H1 (cell line): ENCODE measurements at regions not wholly inside any gene's neighbourhood (a gene's known extent, or its start where the extent isn't known, plus 50 kb on each side); places are given as distances from the start of the nearest gene placed in this dataset.

Experiments
- CTCF ChIA-PET: fragments of 300-600 bp; sonication (Branson Sonifier 250); formaldehyde crosslinking; loops from one replicate; lab custom pipeline; 2021; ENCODE audit not compliant: partially characterized antibody; lab: Charles Lee
- POLR2A ChIA-PET: fragments of 300-600 bp; sonication (Branson Sonifier 250); formaldehyde crosslinking; loops from one replicate; lab custom pipeline; 2021; ENCODE audit warnings: inconsistent platforms; ENCODE audit not compliant: partially characterized antibody; lab: Charles Lee
- DNase-seq, 2 experiments: peaks; one replicate each; pipeline versions ENCODE4 v3.0.0 to v3.0.0-alpha.2; 2010 to 2022; ENCODE audit warnings: low spot score in 2 of 2, low read depth in 1 of 2, mixed read lengths in 1 of 2
- FAIRE-seq: peaks from 2 replicates; lab custom pipeline; 2011; peaks lifted over from hg19 to GRCh38; lab: Jason Lieb, UNC
- H2AFZ ChIP-seq: 2 replicates; pipeline ENCODE4 v1.8.1; 2012; ENCODE audit warnings: low read length, inconsistent platforms
- H2AK5ac ChIP-seq: 2 replicates; pipeline ENCODE4 v1.6.1; 2013; ENCODE audit warnings: low read depth, low read length
- H2BK120ac ChIP-seq: replicated peaks from 2 replicates; pipeline ENCODE3; 2013; ENCODE audit warnings: low read depth, low read length, inconsistent platforms
- H2BK12ac ChIP-seq: 2 replicates; pipeline ENCODE4 v1.6.1; 2013; ENCODE audit warnings: low read depth, low read length
- H2BK15ac ChIP-seq: 2 replicates; pipeline ENCODE4 v1.6.1; 2013; ENCODE audit warnings: low read length
- H2BK20ac ChIP-seq: 2 replicates; pipeline ENCODE4 v1.6.1; 2013; ENCODE audit warnings: low read length
- H2BK5ac ChIP-seq: 2 replicates; pipeline ENCODE4 v1.6.1; 2013; ENCODE audit warnings: low read depth, low read length
- H3K14ac ChIP-seq: 2 replicates; pipeline ENCODE4 v1.6.1; 2013; ENCODE audit warnings: inconsistent platforms; ENCODE audit not compliant: insufficient read length
- H3K18ac ChIP-seq: 2 replicates; pipeline ENCODE4 v1.6.1; 2013; ENCODE audit warnings: low read length; ENCODE audit errors: extremely low read depth
- H3K23ac ChIP-seq: 2 replicates; pipeline ENCODE4 v1.6.1; 2013; ENCODE audit warnings: inconsistent platforms; ENCODE audit not compliant: insufficient read length
- H3K23me2 ChIP-seq: 2 replicates; pipeline ENCODE4 v1.6.1; 2013; ENCODE audit warnings: low read depth, low read length
- H3K27ac ChIP-seq: 2 replicates; pipeline ENCODE4 v1.6.1; 2011; ENCODE audit warnings: low read depth, low read length, inconsistent platforms
- H3K27me3 ChIP-seq, 4 experiments: replicated peaks in 1 of 4; 1 replicate in 1 of 4; 2 replicates in 3 of 4; pipeline versions ENCODE4 v1.6.1 to v1.8.1; 2011 to 2013; ENCODE audit warnings: low read length in 3 of 4, mild to moderate bottlenecking in 3 of 4, inconsistent platforms in 2 of 4, mixed read lengths in 2 of 4, moderate library complexity in 1 of 4; ENCODE audit not compliant: control insufficient read depth in 3 of 4, insufficient read depth in 3 of 4; ENCODE audit errors: extremely low read depth in 1 of 4
- H3K36me3 ChIP-seq, 4 experiments: 2 replicates each; pipeline versions ENCODE4 v1.6.1 to v1.8.1; 2011 to 2013; ENCODE audit warnings: mild to moderate bottlenecking in 4 of 4, low read length in 3 of 4, moderate library complexity in 2 of 4, control low read depth in 1 of 4, inconsistent platforms in 1 of 4; ENCODE audit not compliant: insufficient read depth in 4 of 4, control insufficient read depth in 2 of 4
- H3K4ac ChIP-seq: replicated peaks from 2 replicates; pipeline ENCODE3; 2013; ENCODE audit warnings: low read length, low read depth, mixed read lengths, inconsistent platforms; ENCODE audit not compliant: insufficient read length
- H3K4me1 ChIP-seq, 4 experiments: replicated peaks in 1 of 4; 1 replicate in 1 of 4; 2 replicates in 3 of 4; pipeline versions ENCODE4 v1.6.1 to v1.8.1; 2011 to 2013; ENCODE audit warnings: low read length in 3 of 4, inconsistent platforms in 2 of 4, mixed read lengths in 1 of 4; ENCODE audit not compliant: insufficient read depth in 4 of 4, control insufficient read depth in 3 of 4
- H3K4me2 ChIP-seq, 2 experiments: 2 replicates each; pipeline versions ENCODE4 v1.6.1 to v1.8.1; 2011 to 2013; ENCODE audit warnings: low read depth in 2 of 2, low read length in 2 of 2, control low read depth in 1 of 2, inconsistent platforms in 1 of 2, mild to moderate bottlenecking in 1 of 2; ENCODE audit not compliant: insufficient read depth in 1 of 2
- H3K4me3 ChIP-seq, 4 experiments: fragments of 200-600, 300-600 bp in 1 of 4; sonication (generic), shearing (Covaris generic), sonication (Bioruptor Twin) in 1 of 4; 2 replicates each; pipeline versions ENCODE4 v1.5.1 to v1.8.1; 2011 to 2016; ENCODE audit warnings: low read length in 4 of 4, low read depth in 3 of 4, control low read depth in 2 of 4, inconsistent platforms in 2 of 4, mild to moderate bottlenecking in 2 of 4, mixed read lengths in 1 of 4, moderate library complexity in 1 of 4; ENCODE audit not compliant: insufficient read depth in 2 of 4; ENCODE audit errors: extremely low read depth in 1 of 4
- H3K56ac ChIP-seq: replicated peaks from 2 replicates; pipeline ENCODE3; 2013; ENCODE audit warnings: low read depth, mild to moderate bottlenecking, mixed read lengths, low read length, inconsistent platforms; ENCODE audit not compliant: insufficient read length
- H3K79me1 ChIP-seq: 2 replicates; pipeline ENCODE4 v1.6.1; 2013; ENCODE audit warnings: low read depth, low read length, control low read depth
- H3K79me2 ChIP-seq, 2 experiments: 2 replicates each; pipeline versions ENCODE4 v1.6.1 to v1.8.1; 2012 to 2013; ENCODE audit warnings: low read length in 2 of 2, mild to moderate bottlenecking in 2 of 2, inconsistent platforms in 1 of 2; ENCODE audit not compliant: insufficient read depth in 2 of 2, control insufficient read depth in 1 of 2
- H3K9ac ChIP-seq, 4 experiments: replicated peaks in 1 of 4; 1 replicate in 1 of 4; 2 replicates in 3 of 4; pipeline versions ENCODE4 v1.6.1 to v1.8.1; 2011 to 2013; ENCODE audit warnings: low read depth in 3 of 4, low read length in 3 of 4, control low read depth in 2 of 4, mild to moderate bottlenecking in 2 of 4, moderate library complexity in 2 of 4, inconsistent platforms in 1 of 4; ENCODE audit errors: extremely low read depth in 1 of 4
- H3K9me3 ChIP-seq, 2 experiments: 2 replicates each; pipeline versions ENCODE4 v1.6.1 to v1.8.1; 2012 to 2013; ENCODE audit warnings: mild to moderate bottlenecking in 2 of 2, moderate library complexity in 2 of 2, control low read depth in 1 of 2, inconsistent platforms in 1 of 2, low read depth in 1 of 2, low read length in 1 of 2, mixed read lengths in 1 of 2; ENCODE audit not compliant: insufficient read depth in 2 of 2
- H4K20me1 ChIP-seq, 2 experiments: replicated peaks in 1 of 2; 2 replicates each; pipeline versions ENCODE3 to v1.8.1; 2011 to 2013; ENCODE audit warnings: inconsistent platforms in 2 of 2, low read length in 2 of 2, mild to moderate bottlenecking in 1 of 2; ENCODE audit not compliant: insufficient read depth in 2 of 2, control insufficient read depth in 1 of 2
- H4K5ac ChIP-seq: 2 replicates; pipeline ENCODE4 v1.6.1; 2013; ENCODE audit warnings: low read length, low read depth, mixed read lengths, inconsistent platforms; ENCODE audit not compliant: insufficient read length
- H4K8ac ChIP-seq: 2 replicates; pipeline ENCODE4 v1.8.0; 2013; ENCODE audit warnings: mild to moderate bottlenecking, moderate library complexity, low read length, inconsistent platforms; ENCODE audit not compliant: insufficient read depth; ENCODE audit errors: extremely low read depth
- H4K91ac ChIP-seq: replicated peaks from 2 replicates; pipeline ENCODE3; 2013; ENCODE audit warnings: low read length, mixed read lengths, inconsistent platforms; ENCODE audit not compliant: insufficient read length
- JUND ChIP-seq: IDR thresholded peaks from 2 replicates; pipeline ENCODE4 v1.6.1; 2011; ENCODE audit warnings: mild to moderate bottlenecking, improper control_type of control experiment, low read length
- WGBS, 2 experiments: shearing (Covaris generic) in 1 of 2; methylation state at CpG; one replicate each; pipeline versions ENCODE4 v1.1.6 to v1.1.7; 2013 to 2015; ENCODE audit warnings: low lambda C conversion rate in 2 of 2, mixed read lengths in 2 of 2, inconsistent platforms in 1 of 2, low coverage in 1 of 2, missing lambda C conversion rate in 1 of 2; ENCODE audit not compliant: insufficient replicate concordance in 2 of 2, insufficient coverage in 1 of 2, insufficient read length in 1 of 2; ENCODE audit errors: extremely low coverage in 1 of 2, missing lambda C conversion rate in 1 of 2; 5-methylcytosine and 5-hydroxymethylcytosine counted together

DNA sequence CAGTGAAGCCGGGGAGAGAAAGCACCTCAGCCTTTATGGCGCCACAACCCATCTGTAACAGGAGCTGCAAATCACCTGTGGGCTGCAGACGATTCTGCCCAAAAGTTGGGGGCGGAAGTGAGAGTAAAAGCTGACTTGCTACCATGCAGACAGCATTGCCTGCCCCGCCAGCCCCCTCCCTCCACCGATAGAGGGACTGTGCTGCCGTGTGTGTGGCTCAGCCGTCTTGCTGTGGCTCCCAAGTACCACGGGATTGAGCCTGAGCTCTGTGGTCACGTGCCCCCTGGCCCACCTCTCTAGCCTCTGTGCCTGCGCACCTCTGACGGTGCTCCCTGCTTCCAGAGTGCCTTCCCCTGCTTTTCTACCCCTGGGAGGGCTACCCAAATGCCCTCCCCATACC is 79.6 kb downstream of the GLI2 start:
- no peak overlapping the region for H3K4me3 ChIP-seq
- no peak overlapping the region; the same call in 1 of the 2 replicates for H2AK5ac ChIP-seq
- DNase-seq: no peak
- H3K27ac ChIP-seq: no peak overlapping the region
- peaks cover 9% of the 10 kb centered on the region for H3K79me1 ChIP-seq
- no peak overlapping the region for H4K5ac ChIP-seq
- H4K20me1 ChIP-seq: peaks cover 7 to 24% of the 10 kb centered on the region in 2 experiments
- no peak overlapping the region for H4K8ac ChIP-seq
- H3K23ac ChIP-seq: no peak overlapping the region
- no peak overlapping the region for H3K4ac ChIP-seq
- no peak overlapping the region for H3K9ac ChIP-seq
- peaks cover 0 to 10% (median 3%) of the 10 kb centered on the region in 4 experiments; a peak in 5 of 7 replicates for H3K4me1 ChIP-seq
- H3K18ac ChIP-seq: no peak overlapping the region
- FAIRE-seq: no peak
- WGBS, 2 experiments: 82% methylated on average over 11 of the region's 12 CpGs; no CpG with 5 or more reads in 1 of the 2 experiments
- peaks cover 0 to 7% (median 0%) of the 10 kb centered on the region in 4 experiments; a peak in 2 of 8 replicates for H3K36me3 ChIP-seq
- H3K4me2 ChIP-seq: no peak overlapping the region
- peaks cover 0 to 8% of the 10 kb centered on the region in 2 experiments; a peak in 2 of 4 replicates for H3K79me2 ChIP-seq
- no peak overlapping the region for H2AFZ ChIP-seq
- H3K23me2 ChIP-seq: no peaks in the 10 kb centered on the region
- no peaks in the 10 kb centered on the region for H3K9me3 ChIP-seq
- H2BK15ac ChIP-seq: no peak overlapping the region
- no peaks in the 10 kb centered on the region for H3K27me3 ChIP-seq
- no peak overlapping the region for H2BK120ac ChIP-seq
- H4K91ac ChIP-seq: no peak overlapping the region
- H2BK12ac ChIP-seq: no peak overlapping the region
- no peak overlapping the region for H3K56ac ChIP-seq
- ChIA-PET CTCF (interaction anchor here (1.0 to 2.9 kb wide), 10 partner anchors 9 to 269 kb away, joined by 3 to 11 read pairs (median 3); no protein-coding TSS in a partner anchor), POLR2A (interaction anchor here (0.6 to 0.9 kb wide), 4 partner anchors 22 to 260 kb away, joined by 3 read pairs; no protein-coding TSS in a partner anchor)
- no peak overlapping the region for H2BK20ac ChIP-seq
- no peak overlapping the region for H3K14ac ChIP-seq
- H2BK5ac ChIP-seq: no peak overlapping the region; the same call in 1 of the 2 replicates
- no peak for TF ChIP-seq JUND
